GM21526 (cell line): ENCODE measurements at regions not wholly inside any gene's neighbourhood (a gene's known extent, or its start where the extent isn't known, plus 50 kb on each side); places are given as distances from the start of the nearest gene placed in this dataset.

Source experiments
- ATAC-seq: cut with Tn5 transposase; IDR thresholded peaks from one replicate; pipeline ENCODE4 v1.9.1; 2021; ENCODE audit warnings: moderate library complexity; ENCODE audit not compliant: unreplicated experiment, low FRiP score

- no peak for ATAC-seq
These were observed 557.4 kb upstream of the ZNF462 start for GRCh38 chr9:106305428-106306133.

GRCh38 chr9:106307670-106308069, 555.3 kb upstream of the ZNF462 start:
- ATAC-seq, result no peak

- no peak for ATAC-seq
These were observed 553.0 kb upstream of the ZNF462 start for GRCh38 chr9:106309925-106310324.

GRCh38 chr9:106310782-106311181, 552.2 kb upstream of the ZNF462 start:
- ATAC-seq, result no peak

- ATAC-seq, result no peak
These were observed 550.1 kb upstream of the ZNF462 start for GRCh38 chr9:106312906-106313305.

- ATAC-seq, result no peak
These were observed 548.5 kb upstream of the ZNF462 start for GRCh38 chr9:106314476-106314875.

- no peak for ATAC-seq
These were observed 541.4 kb upstream of the ZNF462 start for GRCh38 chr9:106321394-106322180.

- ATAC-seq, result no peak
These were observed 540.2 kb upstream of the ZNF462 start for GRCh38 chr9:106322706-106323245.

GRCh38 chr9:106324053-106324585, 538.8 kb upstream of the ZNF462 start:
- no peak for ATAC-seq

- ATAC-seq, result no peak
These were observed 538.2 kb upstream of the ZNF462 start for GRCh38 chr9:106324591-106325280.

GRCh38 chr9:106326493-106326892, 536.5 kb upstream of the ZNF462 start:
- ATAC-seq, result no peak

GRCh38 chr9:106333481-106333880, 529.5 kb upstream of the ZNF462 start:
- ATAC-seq, result no peak

- no peak for ATAC-seq
These were observed 528.9 kb upstream of the ZNF462 start for GRCh38 chr9:106334081-106334480.

GRCh38 chr9:106339882-106340281, 523.1 kb upstream of the ZNF462 start:
- no peak for ATAC-seq

- no peak for ATAC-seq
These were observed 512.2 kb upstream of the ZNF462 start for GRCh38 chr9:106350777-106351176.

GRCh38 chr9:106356924-106357323, 506.0 kb upstream of the ZNF462 start:
- ATAC-seq, result no peak

- ATAC-seq, result no peak
These were observed 504.6 kb upstream of the ZNF462 start for GRCh38 chr9:106358331-106358730.

GRCh38 chr9:106376689-106377088, 486.3 kb upstream of the ZNF462 start:
- no peak for ATAC-seq

- ATAC-seq, result no peak
These were observed 479.9 kb upstream of the ZNF462 start for GRCh38 chr9:106383072-106383471.

- ATAC-seq, result no peak
These were observed 475.0 kb upstream of the ZNF462 start for GRCh38 chr9:106387965-106388364.

- ATAC-seq, result no peak
These were observed 469.7 kb upstream of the ZNF462 start for GRCh38 chr9:106393226-106393625.
